H9 (cell line): ENCODE measurements at regions not wholly inside any gene's neighbourhood (a gene's known extent, or its start where the extent isn't known, plus 50 kb on each side); places are given as distances from the start of the nearest gene placed in this dataset.

Experiments used
- DNase-seq: peaks from one replicate; pipeline ENCODE4 v3.0.0-alpha.2; 2017
- H2AFZ ChIP-seq: one replicate; pipeline ENCODE4 v1.6.1; 2013; ENCODE audit warnings: mild to moderate bottlenecking, low read length, control low read depth, moderate library complexity
- H2AK5ac ChIP-seq: 2 replicates; pipeline ENCODE4 v1.6.1; 2013; ENCODE audit warnings: low read length, control low read depth, mixed read lengths; ENCODE audit not compliant: insufficient read length
- H2BK120ac ChIP-seq: one replicate; pipeline ENCODE4 v1.6.1; 2013; ENCODE audit warnings: low read depth, mild to moderate bottlenecking, low read length, control low read depth, inconsistent platforms; ENCODE audit not compliant: poor library complexity, severe bottlenecking
- H2BK12ac ChIP-seq: 2 replicates; pipeline ENCODE4 v1.6.1; 2013; ENCODE audit warnings: low read length, control low read depth, mixed read lengths, low read depth; ENCODE audit not compliant: insufficient read length
- H2BK15ac ChIP-seq: 2 replicates; pipeline ENCODE4 v1.6.1; 2013; ENCODE audit warnings: low read depth, low read length, control low read depth
- H2BK20ac ChIP-seq: one replicate; pipeline ENCODE4 v1.6.1; 2013; ENCODE audit warnings: low read depth, mild to moderate bottlenecking, low read length, control low read depth, inconsistent platforms; ENCODE audit not compliant: poor library complexity, severe bottlenecking
- H2BK5ac ChIP-seq: 2 replicates; pipeline ENCODE4 v1.6.1; 2013; ENCODE audit warnings: low read length, control low read depth, mixed read lengths; ENCODE audit not compliant: insufficient read length
- H3K14ac ChIP-seq: 2 replicates; pipeline ENCODE4 v1.6.1; 2013; ENCODE audit warnings: low read length, control low read depth; ENCODE audit not compliant: insufficient read depth
- H3K18ac ChIP-seq: 2 replicates; pipeline ENCODE4 v1.6.1; 2013; ENCODE audit warnings: low read depth, mild to moderate bottlenecking, mixed read lengths, low read length, control low read depth; ENCODE audit not compliant: insufficient read length
- H3K23ac ChIP-seq: 2 replicates; pipeline ENCODE4 v1.6.1; 2013; ENCODE audit warnings: low read length, control low read depth, mixed read lengths, low read depth; ENCODE audit not compliant: insufficient read length
- H3K23me2 ChIP-seq: 2 replicates; pipeline ENCODE4 v1.6.1; 2013; ENCODE audit warnings: low read depth, mild to moderate bottlenecking, mixed read lengths, low read length, control low read depth; ENCODE audit not compliant: insufficient read length, poor library complexity, severe bottlenecking
- H3K27ac ChIP-seq: 2 replicates; pipeline ENCODE4 v1.5.1; 2013; ENCODE audit warnings: low read length, control low read depth, mixed read lengths, low read depth; ENCODE audit not compliant: insufficient read length
- H3K27me3 ChIP-seq: 2 replicates; pipeline ENCODE4 v1.6.1; 2013; ENCODE audit warnings: low read length, control low read depth, inconsistent platforms; ENCODE audit not compliant: insufficient read depth
- H3K4ac ChIP-seq: 2 replicates; pipeline ENCODE4 v1.6.1; 2013; ENCODE audit warnings: low read depth, mild to moderate bottlenecking, control low read depth, inconsistent platforms, low read length, moderate library complexity
- H3K4me1 ChIP-seq: 2 replicates; pipeline ENCODE4 v1.6.1; 2013; ENCODE audit warnings: low read length, control low read depth, inconsistent platforms; ENCODE audit not compliant: insufficient read depth
- H3K4me2 ChIP-seq: 2 replicates; pipeline ENCODE4 v1.6.1; 2013; ENCODE audit warnings: low read length, control low read depth, mixed read lengths; ENCODE audit not compliant: insufficient read length, insufficient read depth
- H3K56ac ChIP-seq: 2 replicates; pipeline ENCODE4 v1.6.1; 2013; ENCODE audit warnings: low read depth, mild to moderate bottlenecking, mixed read lengths, low read length, control low read depth; ENCODE audit not compliant: insufficient read length
- H3K79me1 ChIP-seq: 2 replicates; pipeline ENCODE4 v1.6.1; 2013; ENCODE audit warnings: low read depth, mild to moderate bottlenecking, moderate library complexity, low read length, control low read depth, inconsistent platforms; ENCODE audit not compliant: insufficient read depth, poor library complexity, severe bottlenecking
- H3K79me2 ChIP-seq: 2 replicates; pipeline ENCODE4 v1.6.1; 2013; ENCODE audit warnings: low read length, control low read depth, inconsistent platforms; ENCODE audit not compliant: insufficient read depth
- H3K9ac ChIP-seq: 2 replicates; pipeline ENCODE4 v1.6.1; 2013; ENCODE audit warnings: low read length, control low read depth, mixed read lengths; ENCODE audit not compliant: insufficient read length; ENCODE audit errors: extremely low read depth
- H3K9me3 ChIP-seq: one replicate; pipeline ENCODE4 v1.6.1; 2013; ENCODE audit warnings: low read depth, low read length, inconsistent platforms; ENCODE audit not compliant: control insufficient read depth
- H3T11ph ChIP-seq: one replicate; pipeline ENCODE4 v1.6.1; 2013; ENCODE audit warnings: mild to moderate bottlenecking, low read length, control low read depth, inconsistent platforms
- H4K20me1 ChIP-seq: one replicate; pipeline ENCODE4 v1.6.1; 2013; ENCODE audit not compliant: control insufficient read depth, insufficient read length, insufficient read depth
- H4K5ac ChIP-seq: 2 replicates; pipeline ENCODE4 v1.6.1; 2013; ENCODE audit warnings: low read depth, mild to moderate bottlenecking, mixed read lengths, low read length, control low read depth; ENCODE audit not compliant: insufficient read length
- H4K8ac ChIP-seq: replicated peaks from 2 replicates; pipeline ENCODE4 v1.6.1; 2013; ENCODE audit warnings: low read length, control low read depth, mixed read lengths, low read depth; ENCODE audit not compliant: insufficient read length
- H4K91ac ChIP-seq: 2 replicates; pipeline ENCODE4 v1.6.1; 2013; ENCODE audit warnings: low read depth, mild to moderate bottlenecking, moderate library complexity, mixed read lengths, low read length, control low read depth; ENCODE audit not compliant: insufficient read length
- H3K27ac Mint-ChIP-seq, 3 experiments: 2 replicates in 2 of 3; 3 replicates in 1 of 3; pipeline ENCODE4 v1.8.0; 2020 to 2021; ENCODE audit warnings: mixed read lengths in 3 of 3, mild to moderate bottlenecking in 1 of 3, moderate library complexity in 1 of 3
- H3K27me3 Mint-ChIP-seq: 2 replicates; pipeline ENCODE4 v1.8.0; 2021; ENCODE audit warnings: low read depth, mild to moderate bottlenecking, moderate library complexity, mixed read lengths
- H3K36me3 Mint-ChIP-seq, 3 experiments: 2 replicates in 2 of 3; 3 replicates in 1 of 3; pipeline ENCODE4 v1.8.0; 2020 to 2021; ENCODE audit warnings: low read depth in 3 of 3, mixed read lengths in 3 of 3; ENCODE audit not compliant: insufficient read depth in 1 of 3
- H3K4me1 Mint-ChIP-seq, 2 experiments: 2 replicates each; pipeline ENCODE4 v1.8.0; 2020; ENCODE audit warnings: mixed read lengths in 2 of 2
- H3K4me3 Mint-ChIP-seq, 2 experiments: 2 replicates in 1 of 2; 3 replicates in 1 of 2; pipeline ENCODE4 v1.8.0; 2020 to 2021; ENCODE audit warnings: mild to moderate bottlenecking in 2 of 2, mixed read lengths in 2 of 2, moderate library complexity in 1 of 2
- H3K9me3 Mint-ChIP-seq, 2 experiments: 2 replicates in 1 of 2; 3 replicates in 1 of 2; pipeline ENCODE4 v1.8.0; 2020; ENCODE audit warnings: mild to moderate bottlenecking in 2 of 2, mixed read lengths in 2 of 2, moderate library complexity in 1 of 2
- CTCF ChIP-seq: fragments of 200-600 bp; sonication (generic); conservative IDR thresholded peaks from 3 replicates; pipeline ENCODE4 v1.8.0; 2021; ENCODE audit warnings: antibody characterized with exemption, mild to moderate bottlenecking
- WGBS: extraction: QIAGEN DNeasy Blood & Tissue Kit; methylation state at CpG from one replicate; pipeline ENCODE4 v1.1.7; 2013; ENCODE audit warnings: missing lambda C conversion rate, low lambda C conversion rate, mixed read lengths; ENCODE audit not compliant: insufficient read length; ENCODE audit errors: extremely low coverage; 5-methylcytosine and 5-hydroxymethylcytosine counted together

GRCh38 chr2:34011684-34012083 is 412.6 kb upstream of the FAM98A start:
- H3K9ac ChIP-seq = no peak overlapping the region
- H3K18ac ChIP-seq = no peak overlapping the region
- H2BK120ac ChIP-seq = no peak overlapping the region
- Mint-ChIP-seq H3K9me3 (peaks cover 15 to 18% of the 10 kb centered on the region in 2 experiments; a peak in 4 of 5 replicates), H3K4me1 (peaks cover 5 to 6% of the 10 kb centered on the region in 2 experiments), H3K36me3 (peaks cover 3 to 17% (median 4%) of the 10 kb centered on the region in 3 experiments; a peak in 5 of 7 replicates), H3K27ac (no peak overlapping the region; a peak in 1 of 7 replicates), H3K27me3 (no peaks in the 10 kb centered on the region), H3K4me3 (no peak overlapping the region)
- H3K79me1 ChIP-seq = no peaks in the 10 kb centered on the region
- no peak overlapping the region for H2BK20ac ChIP-seq
- no peaks in the 10 kb centered on the region for H3K9me3 ChIP-seq
- DNase-seq = no peak
- H3K4me1 ChIP-seq = no peaks in the 10 kb centered on the region
- no peak overlapping the region for H2AK5ac ChIP-seq
- no peak overlapping the region for H3K4me2 ChIP-seq
- H3K27me3 ChIP-seq = no peaks in the 10 kb centered on the region
- H4K91ac ChIP-seq = no peak overlapping the region
- no peak overlapping the region for H4K5ac ChIP-seq
- no peak overlapping the region for H2BK15ac ChIP-seq
- H4K8ac ChIP-seq = no peak overlapping the region
- no peak overlapping the region for H2BK12ac ChIP-seq
- H4K20me1 ChIP-seq = no peaks in the 10 kb centered on the region
- no peak for TF ChIP-seq CTCF
- H3K23me2 ChIP-seq = no peaks in the 10 kb centered on the region
- no peaks in the 10 kb centered on the region for H3K79me2 ChIP-seq
- H3K56ac ChIP-seq = no peak overlapping the region
- no peak overlapping the region for H3K4ac ChIP-seq
- H3T11ph ChIP-seq = no peak overlapping the region
- no CpG with 5 or more reads among the region's 2 CpGs for WGBS
- no peak overlapping the region for H3K27ac ChIP-seq
- no peak overlapping the region for H3K23ac ChIP-seq
- H3K14ac ChIP-seq = no peak overlapping the region
- no peak overlapping the region for H2BK5ac ChIP-seq
- no peak overlapping the region for H2AFZ ChIP-seq
